Subcutaneous abdominal adipose tissue (tissue), 5 donors: ENCODE measurements at regions not wholly inside any gene's neighbourhood (a gene's known extent, or its start where the extent isn't known, plus 50 kb on each side); places are given as distances from the start of the nearest gene placed in this dataset.

ENCODE experiments used
- H3K27ac ChIP-seq: one replicate; pipeline ENCODE4 v1.7.0; 2013; ENCODE audit warnings: low read depth, mild to moderate bottlenecking, inconsistent platforms, low read length, moderate library complexity
- H3K27me3 ChIP-seq, 5 donors: one replicate each; pipeline ENCODE4 v1.7.0; 2013; ENCODE audit warnings: low read length in 5 of 5, inconsistent platforms in 1 of 5; ENCODE audit not compliant: control insufficient read depth in 5 of 5, insufficient read depth in 4 of 5
- H3K36me3 ChIP-seq, 5 donors: one replicate each; pipeline ENCODE4 v1.7.0; 2013; ENCODE audit warnings: low read length in 5 of 5; ENCODE audit not compliant: control insufficient read depth in 5 of 5, insufficient read depth in 5 of 5
- H3K4me1 ChIP-seq, 5 donors: one replicate each; pipeline ENCODE4 v1.7.0; 2013; ENCODE audit warnings: low read length in 5 of 5, mild to moderate bottlenecking in 3 of 5, moderate library complexity in 1 of 5; ENCODE audit not compliant: control insufficient read depth in 5 of 5, insufficient read depth in 5 of 5
- H3K4me3 ChIP-seq, 5 donors: one replicate each; pipeline ENCODE4 v1.7.0; 2013; ENCODE audit warnings: low read length in 5 of 5, low read depth in 1 of 5
- H3K9ac ChIP-seq, 5 donors: one replicate each; pipeline ENCODE4 v1.7.0; 2013; ENCODE audit warnings: low read length in 5 of 5, mild to moderate bottlenecking in 4 of 5, moderate library complexity in 3 of 5
- H3K9me3 ChIP-seq, 5 donors: one replicate each; pipeline ENCODE4 v1.7.0; 2013; ENCODE audit warnings: low read length in 5 of 5; ENCODE audit not compliant: control insufficient read depth in 5 of 5
- donor health status: healthy.
- donor health status: healthy.
- donor health status: healthy.
- donor health status: healthy.
- donor health status: healthy.

DNA sequence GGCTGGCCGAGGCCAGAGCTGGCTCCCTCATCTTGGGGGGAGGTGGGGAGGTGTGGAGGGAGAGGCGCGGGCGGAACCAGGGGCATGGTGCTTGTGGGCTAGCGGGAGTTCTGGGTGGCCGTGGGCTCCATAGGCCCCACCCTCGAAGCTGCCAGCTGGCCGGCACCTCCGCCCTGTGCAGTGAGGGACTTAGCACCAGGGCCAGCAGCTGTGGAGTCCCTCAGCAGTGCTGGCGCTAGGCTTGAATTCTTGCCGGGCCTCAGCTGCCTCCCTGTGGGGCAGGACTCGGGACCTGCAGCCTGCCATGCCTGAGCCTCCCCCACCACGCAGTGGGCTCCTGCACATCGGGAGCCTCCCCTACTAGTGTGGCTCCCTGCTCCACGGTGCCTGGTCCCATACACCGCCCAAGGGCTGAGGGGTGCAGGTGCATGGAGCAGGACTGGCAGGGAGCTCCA, 603.3 kb downstream of the PCDH18 start:
- no peak overlapping the region for H3K4me3 ChIP-seq
- H3K9me3 ChIP-seq: no peaks in the 10 kb centered on the region
- no peaks in the 10 kb centered on the region for H3K27me3 ChIP-seq
- H3K9ac ChIP-seq: no peak overlapping the region
- H3K36me3 ChIP-seq: no peaks in the 10 kb centered on the region
- no peaks in the 10 kb centered on the region for H3K4me1 ChIP-seq
- H3K27ac ChIP-seq: no peak overlapping the region

DNA sequence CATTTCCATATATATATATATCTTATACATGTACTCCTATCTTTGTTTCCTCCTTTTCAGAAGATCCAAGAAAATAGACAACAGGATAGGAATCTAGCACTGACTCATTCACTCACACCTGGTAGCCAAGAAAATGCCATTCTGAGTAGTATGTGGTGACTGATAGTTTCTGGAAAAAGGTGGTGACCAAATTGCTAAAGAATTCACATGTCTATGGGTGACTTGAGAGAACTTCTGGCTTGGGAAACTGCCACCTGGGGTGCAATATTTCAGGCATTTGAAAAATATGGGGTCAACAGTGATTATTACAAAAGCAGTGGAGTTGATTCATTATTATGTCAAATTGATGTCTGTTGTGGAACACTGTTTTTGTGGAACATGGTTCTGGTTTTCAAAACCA, 605.1 kb downstream of the PCDH18 start:
- no peaks in the 10 kb centered on the region for H3K4me1 ChIP-seq
- no peaks in the 10 kb centered on the region for H3K36me3 ChIP-seq
- H3K9me3 ChIP-seq: no peaks in the 10 kb centered on the region
- no peak overlapping the region for H3K9ac ChIP-seq
- no peak overlapping the region for H3K27ac ChIP-seq
- no peaks in the 10 kb centered on the region for H3K27me3 ChIP-seq
- no peak overlapping the region for H3K4me3 ChIP-seq

DNA sequence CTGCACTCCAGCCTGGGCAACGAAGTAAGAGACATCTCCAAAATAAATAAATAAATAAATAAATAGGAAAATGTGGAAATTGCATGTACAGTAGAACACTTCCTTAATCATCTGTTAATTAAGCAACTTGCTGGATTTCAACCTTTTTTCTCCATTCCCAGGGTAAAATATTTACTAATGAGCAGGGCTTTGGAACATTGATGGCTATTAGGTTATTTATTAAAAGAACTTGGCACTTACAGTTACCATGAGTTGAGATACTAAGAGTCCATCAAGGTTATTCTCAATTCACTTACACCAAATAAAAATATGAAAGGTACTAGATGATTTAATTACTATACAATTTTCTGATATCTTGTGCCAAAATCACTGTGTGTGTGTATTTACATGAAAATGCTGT, 607.1 kb downstream of the PCDH18 start:
- no peaks in the 10 kb centered on the region for H3K4me1 ChIP-seq
- H3K9ac ChIP-seq: no peak overlapping the region
- H3K27ac ChIP-seq: no peak overlapping the region
- H3K9me3 ChIP-seq: no peaks in the 10 kb centered on the region
- no peaks in the 10 kb centered on the region for H3K36me3 ChIP-seq
- no peak overlapping the region for H3K4me3 ChIP-seq
- H3K27me3 ChIP-seq: no peaks in the 10 kb centered on the region

- Histone ChIP-seq H3K9me3 (no peaks in the 10 kb centered on the region), H3K4me3 (no peak overlapping the region), H3K27ac (no peak overlapping the region), H3K36me3 (no peaks in the 10 kb centered on the region), H3K9ac (no peak overlapping the region), H3K27me3 (no peaks in the 10 kb centered on the region), H3K4me1 (no peaks in the 10 kb centered on the region)
Observed at GRCh38 chr4:136922066-136922465, 610.2 kb downstream of the PCDH18 start.

GRCh38 chr4:136920092-136920881, 612.0 kb downstream of the PCDH18 start:
- Histone ChIP-seq H3K27ac (no peak overlapping the region), H3K4me3 (no peak overlapping the region), H3K27me3 (no peaks in the 10 kb centered on the region), H3K9me3 (no peaks in the 10 kb centered on the region), H3K4me1 (no peaks in the 10 kb centered on the region), H3K36me3 (no peaks in the 10 kb centered on the region), H3K9ac (no peak overlapping the region)

- Histone ChIP-seq H3K9ac (no peak overlapping the region), H3K4me1 (no peaks in the 10 kb centered on the region), H3K27me3 (no peaks in the 10 kb centered on the region), H3K4me3 (no peak overlapping the region), H3K27ac (no peak overlapping the region), H3K9me3 (no peaks in the 10 kb centered on the region), H3K36me3 (no peaks in the 10 kb centered on the region)
Observed at GRCh38 chr4:136918772-136919171, 613.5 kb downstream of the PCDH18 start.

DNA sequence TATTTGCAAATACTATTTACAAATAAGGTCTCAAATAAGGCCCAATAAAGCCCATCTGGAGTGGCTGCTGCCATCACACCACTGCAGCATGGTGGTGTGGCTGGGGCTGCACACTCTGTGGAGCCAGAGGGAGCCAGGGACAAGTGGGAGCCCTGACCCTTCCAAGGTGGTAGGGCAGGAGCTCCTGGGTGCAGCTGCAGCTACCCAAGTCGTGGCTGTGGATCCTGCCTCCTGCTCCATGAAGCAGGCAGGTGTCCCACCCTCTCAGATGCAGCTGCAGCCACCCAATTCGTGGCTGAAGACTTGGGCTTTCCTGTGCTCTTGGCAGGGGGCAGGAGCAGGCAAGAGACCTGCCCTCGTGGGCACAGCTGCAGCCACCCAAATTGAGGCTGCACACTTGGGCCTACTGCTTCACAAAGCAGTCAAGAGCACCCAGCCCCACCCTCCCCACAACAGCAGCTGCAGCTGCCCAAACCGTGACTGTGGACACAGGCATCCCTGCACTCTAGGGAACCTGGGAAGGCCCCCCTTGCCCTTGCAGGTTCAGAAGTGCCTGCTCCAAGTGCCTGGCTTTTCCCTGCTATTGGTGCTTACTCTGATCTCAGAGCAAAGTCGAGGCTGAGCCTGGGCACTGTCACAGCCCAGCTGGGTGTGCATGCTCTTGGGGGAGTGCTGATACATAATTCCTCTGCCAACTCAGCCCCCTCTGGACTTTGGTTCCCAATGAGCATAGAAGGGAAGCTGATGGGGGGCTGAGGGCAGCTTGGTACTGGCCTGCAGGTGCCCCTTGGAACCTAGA, 614.8 kb downstream of the PCDH18 start:
- Histone ChIP-seq H3K36me3 (no peaks in the 10 kb centered on the region), H3K27ac (no peak overlapping the region), H3K9me3 (no peaks in the 10 kb centered on the region), H3K4me3 (no peak overlapping the region), H3K27me3 (no peaks in the 10 kb centered on the region), H3K4me1 (no peaks in the 10 kb centered on the region), H3K9ac (no peak overlapping the region)

- Histone ChIP-seq H3K27ac (no peak overlapping the region), H3K4me3 (no peak overlapping the region), H3K9ac (no peak overlapping the region), H3K36me3 (no peaks in the 10 kb centered on the region), H3K27me3 (no peaks in the 10 kb centered on the region), H3K9me3 (no peaks in the 10 kb centered on the region), H3K4me1 (no peaks in the 10 kb centered on the region)
Observed at GRCh38 chr4:136909626-136910025, 622.7 kb downstream of the PCDH18 start.

GRCh38 chr4:136908122-136908521, 624.2 kb downstream of the PCDH18 start:
- H3K9ac ChIP-seq: no peak overlapping the region
- H3K4me1 ChIP-seq: no peaks in the 10 kb centered on the region
- no peaks in the 10 kb centered on the region for H3K9me3 ChIP-seq
- no peak overlapping the region for H3K27ac ChIP-seq
- no peak overlapping the region for H3K4me3 ChIP-seq
- no peaks in the 10 kb centered on the region for H3K36me3 ChIP-seq
- no peaks in the 10 kb centered on the region for H3K27me3 ChIP-seq

DNA sequence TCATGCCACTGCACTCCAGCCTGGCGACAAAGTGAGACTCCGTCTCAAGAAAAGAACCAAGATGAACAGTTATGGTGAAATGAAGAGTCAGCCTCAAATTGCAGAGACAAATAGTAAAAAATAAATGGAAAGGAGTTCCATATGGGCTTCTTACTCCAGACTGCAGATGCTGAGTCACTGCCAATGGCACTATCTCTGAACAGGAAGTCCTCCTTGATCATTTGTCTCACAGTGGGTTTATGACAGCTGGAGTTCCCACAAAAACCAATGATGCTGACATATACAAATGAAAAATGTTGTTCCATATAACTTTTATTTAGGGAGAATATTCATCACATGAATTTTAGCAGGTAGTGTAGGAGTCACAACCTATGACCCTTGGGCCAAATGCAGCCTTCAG, 631.6 kb downstream of the PCDH18 start:
- Histone ChIP-seq H3K36me3 (no peaks in the 10 kb centered on the region), H3K9ac (no peak overlapping the region)

More for the DNA sequence above, 631.6 kb downstream of the PCDH18 start:
- Histone ChIP-seq H3K27me3 (no peaks in the 10 kb centered on the region), H3K9me3 (no peaks in the 10 kb centered on the region), H3K27ac (no peak overlapping the region), H3K4me1 (no peaks in the 10 kb centered on the region), H3K4me3 (no peak overlapping the region)
